ENCODE measurements at regions not wholly inside any gene's neighbourhood (a gene's known extent, or its start where the extent isn't known, plus 50 kb on each side); places are given as distances from the start of the nearest gene placed in this dataset.

GRCh38 chr10:80957161-80957560, 419.5 kb downstream of the SH2D4B start (continued):
- TF ChIP-seq, protein P1, sequence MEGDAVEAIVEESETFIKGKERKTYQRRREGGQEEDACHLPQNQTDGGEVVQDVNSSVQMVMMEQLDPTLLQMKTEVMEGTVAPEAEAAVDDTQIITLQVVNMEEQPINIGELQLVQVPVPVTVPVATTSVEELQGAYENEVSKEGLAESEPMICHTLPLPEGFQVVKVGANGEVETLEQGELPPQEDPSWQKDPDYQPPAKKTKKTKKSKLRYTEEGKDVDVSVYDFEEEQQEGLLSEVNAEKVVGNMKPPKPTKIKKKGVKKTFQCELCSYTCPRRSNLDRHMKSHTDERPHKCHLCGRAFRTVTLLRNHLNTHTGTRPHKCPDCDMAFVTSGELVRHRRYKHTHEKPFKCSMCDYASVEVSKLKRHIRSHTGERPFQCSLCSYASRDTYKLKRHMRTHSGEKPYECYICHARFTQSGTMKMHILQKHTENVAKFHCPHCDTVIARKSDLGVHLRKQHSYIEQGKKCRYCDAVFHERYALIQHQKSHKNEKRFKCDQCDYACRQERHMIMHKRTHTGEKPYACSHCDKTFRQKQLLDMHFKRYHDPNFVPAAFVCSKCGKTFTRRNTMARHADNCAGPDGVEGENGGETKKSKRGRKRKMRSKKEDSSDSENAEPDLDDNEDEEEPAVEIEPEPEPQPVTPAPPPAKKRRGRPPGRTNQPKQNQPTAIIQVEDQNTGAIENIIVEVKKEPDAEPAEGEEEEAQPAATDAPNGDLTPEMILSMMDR (IDR thresholded peaks at IDR 0.05) = no peak
- no peak for TF ChIP-seq RAD21 (IDR thresholded peaks at IDR 0.05; ENCODE audit: low read length)
- no peak for TF ChIP-seq RXRA (IDR thresholded peaks at IDR 0.05; ENCODE audit: borderline replicate concordance, low read depth)
- no peak for TF ChIP-seq SMC3 (IDR thresholded peaks at IDR 0.05; ENCODE audit: low read depth, low read length)
- TF ChIP-seq ELF1 (IDR thresholded peaks at IDR 0.05) = no peak
- no peak for TF ChIP-seq RFX5 (IDR thresholded peaks at IDR 0.05; ENCODE audit: low read length)
- no peak for TF ChIP-seq NFIC (IDR thresholded peaks at IDR 0.05; ENCODE audit: borderline replicate concordance)
- no peak for TF ChIP-seq NRF1 (IDR thresholded peaks at IDR 0.05; ENCODE audit: low read depth, low read length)
- TF ChIP-seq, protein P2, sequence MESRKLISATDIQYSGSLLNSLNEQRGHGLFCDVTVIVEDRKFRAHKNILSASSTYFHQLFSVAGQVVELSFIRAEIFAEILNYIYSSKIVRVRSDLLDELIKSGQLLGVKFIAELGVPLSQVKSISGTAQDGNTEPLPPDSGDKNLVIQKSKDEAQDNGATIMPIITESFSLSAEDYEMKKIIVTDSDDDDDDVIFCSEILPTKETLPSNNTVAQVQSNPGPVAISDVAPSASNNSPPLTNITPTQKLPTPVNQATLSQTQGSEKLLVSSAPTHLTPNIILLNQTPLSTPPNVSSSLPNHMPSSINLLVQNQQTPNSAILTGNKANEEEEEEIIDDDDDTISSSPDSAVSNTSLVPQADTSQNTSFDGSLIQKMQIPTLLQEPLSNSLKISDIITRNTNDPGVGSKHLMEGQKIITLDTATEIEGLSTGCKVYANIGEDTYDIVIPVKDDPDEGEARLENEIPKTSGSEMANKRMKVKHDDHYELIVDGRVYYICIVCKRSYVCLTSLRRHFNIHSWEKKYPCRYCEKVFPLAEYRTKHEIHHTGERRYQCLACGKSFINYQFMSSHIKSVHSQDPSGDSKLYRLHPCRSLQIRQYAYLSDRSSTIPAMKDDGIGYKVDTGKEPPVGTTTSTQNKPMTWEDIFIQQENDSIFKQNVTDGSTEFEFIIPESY (IDR thresholded peaks at IDR 0.05; ENCODE audit: borderline replicate concordance, low read depth) = no peak
- no peak for TF ChIP-seq YY1 (IDR thresholded peaks at IDR 0.05; ENCODE audit: low read depth)
- no peak for TF ChIP-seq EZH2phosphoT487 (IDR thresholded peaks at IDR 0.05; ENCODE audit: borderline replicate concordance, low read depth)
- no peak for TF ChIP-seq PBX3 (IDR thresholded peaks at IDR 0.05)
- no peak for TF ChIP-seq FOXM1 (IDR thresholded peaks at IDR 0.05; ENCODE audit: low read depth)

DNA sequence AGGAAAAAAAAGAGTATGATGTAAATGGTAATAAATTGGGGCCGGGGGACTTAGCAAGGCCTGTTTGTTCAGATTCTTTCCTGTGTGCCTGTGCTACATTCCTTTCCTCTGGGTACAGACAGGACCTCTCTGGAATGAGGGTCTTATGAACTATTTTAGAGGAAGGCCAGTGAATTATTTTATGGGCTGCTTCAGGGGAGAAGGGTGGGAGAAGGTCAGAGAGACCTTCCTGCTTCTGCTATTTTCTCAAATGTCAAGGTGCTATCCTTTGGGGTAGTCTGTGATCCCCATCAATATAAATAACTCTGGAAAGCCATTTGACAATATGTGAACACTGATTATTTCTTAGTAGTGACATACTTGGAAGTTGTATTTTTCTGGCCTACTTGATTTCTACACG, 426.5 kb downstream of the SH2D4B start:
- Histone ChIP-seq H3K27me3 (ENCODE audit: insufficient read depth) (no peaks in the 10 kb centered on the region), H3K9me2 (no peaks in the 10 kb centered on the region), H4K20me1 (ENCODE audit: insufficient read depth) (no peaks in the 10 kb centered on the region), H2AFZ (ENCODE audit: low read depth) (no peak overlapping the region), H3K27ac (ENCODE audit: low read depth in 2 of 2, low read length in 1 of 2) (no peak overlapping the region), H3K9me3 (no peaks in the 10 kb centered on the region), H3K9ac (no peak overlapping the region), H3K4me1 (ENCODE audit: control insufficient read depth in 1 of 2, insufficient read depth in 2 of 2, low read depth in 1 of 2, low read length in 1 of 2) (no peaks in the 10 kb centered on the region), H3K4me3 (ENCODE audit: low read depth in 2 of 2, low read length in 1 of 2) (no peak overlapping the region), H3K79me2 (ENCODE audit: insufficient read depth) (no peaks in the 10 kb centered on the region), H3K36me3 (replicated peaks in 1 of 2; ENCODE audit: control insufficient read depth in 1 of 2, insufficient read depth in 2 of 2, low read length in 1 of 2) (no peaks in the 10 kb centered on the region), H3F3A (replicated peaks; ENCODE audit: insufficient read depth) (no peaks in the 10 kb centered on the region), H3K4me2 (no peak overlapping the region)
- TF ChIP-seq RFX5 (IDR thresholded peaks at IDR 0.05; ENCODE audit: low read length) (no peak), GATA2 (CRISPR knock-in tag; IDR thresholded peaks at IDR 0.05) (no peak), REST (IDR thresholded peaks at IDR 0.05; ENCODE audit: low read depth, low read length) (no peak), TEAD4 (IDR thresholded peaks at IDR 0.05; ENCODE audit: borderline replicate concordance, insufficient read depth) (no peak), SMC3 (IDR thresholded peaks at IDR 0.05; ENCODE audit: low read depth, low read length) (no peak), FOXM1 (IDR thresholded peaks at IDR 0.05; ENCODE audit: low read depth) (no peak)
- CTCF ChIA-PET = no interaction called here
- POLR2A ChIA-PET = no interaction called here
- 21% methylated on average over 2 of the region's 2 CpGs for WGBS (ENCODE audit: low lambda C conversion rate)
- no peak for DNase-seq
